ENCODE measurements at regions not wholly inside any gene's neighbourhood (a gene's known extent, or its start where the extent isn't known, plus 50 kb on each side); places are given as distances from the start of the nearest gene placed in this dataset.

DNA sequence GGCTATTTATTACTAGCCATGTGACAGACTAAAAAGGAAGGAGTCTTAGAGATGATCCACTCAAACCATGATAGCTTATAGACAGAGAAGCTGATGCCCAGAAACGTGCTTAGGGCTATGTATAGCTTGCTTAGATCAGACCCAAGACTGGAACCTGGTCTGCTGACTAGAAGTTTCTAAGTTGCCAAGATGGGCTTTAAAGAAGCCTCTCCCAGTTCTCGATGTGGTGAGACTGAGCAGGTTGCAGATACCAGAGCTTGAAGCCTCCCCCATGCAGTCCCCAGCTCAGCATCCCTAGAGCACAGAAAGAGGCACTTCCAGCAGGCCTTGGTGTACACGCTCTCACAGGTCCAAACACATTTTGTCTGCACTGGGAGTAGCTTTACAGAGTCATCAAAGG lies 51.1 kb upstream of the ATP10B start:
- DNase-seq (ENCODE audit: low spot score), result no peak

All from mucosa of gallbladder (tissue), 1 donor.